Stimulated activated CD4-positive, alpha-beta T cell treated with anti-CD3 and anti-CD28 coated beads, Interleukin-15, amount 100 ng/mL, for 24 hours (primary cell): ENCODE measurements at regions not wholly inside any gene's neighbourhood (a gene's known extent, or its start where the extent isn't known, plus 50 kb on each side); places are given as distances from the start of the nearest gene placed in this dataset.
"Not testable (repeated sequence)": the region's sequence is repeated elsewhere in the genome, so short reads cannot be mapped to it uniquely, and the experiment has no call there.

Experiments
- DNase-seq: peaks from one replicate; pipeline ENCODE4 v3.0.0-alpha.2; 2020

DNA sequence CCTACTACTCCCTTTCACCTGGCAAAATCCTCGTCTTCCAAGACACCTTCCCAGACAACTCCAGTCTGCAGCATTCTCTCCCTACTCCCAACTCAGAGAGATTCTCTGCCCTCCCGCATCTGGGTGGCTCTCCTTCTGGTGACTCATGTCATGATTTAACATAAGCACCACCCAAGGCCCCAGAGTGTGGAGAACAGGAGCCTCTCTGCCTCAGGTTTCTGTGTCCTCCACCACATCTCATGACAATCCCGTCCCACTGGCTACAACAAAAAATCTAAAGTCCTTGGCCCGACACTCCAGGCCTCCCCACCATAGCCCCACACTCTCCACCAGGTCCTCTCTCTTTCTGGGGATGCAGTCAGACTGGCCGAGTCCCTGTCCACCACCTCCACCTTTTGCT lies 197.1 kb downstream of the BCL11A start:
- DNase-seq: no peak

- DNase-seq: no peak
Observed at GRCh38 chr2:60355849-60356261, 197.6 kb downstream of the BCL11A start.

DNA sequence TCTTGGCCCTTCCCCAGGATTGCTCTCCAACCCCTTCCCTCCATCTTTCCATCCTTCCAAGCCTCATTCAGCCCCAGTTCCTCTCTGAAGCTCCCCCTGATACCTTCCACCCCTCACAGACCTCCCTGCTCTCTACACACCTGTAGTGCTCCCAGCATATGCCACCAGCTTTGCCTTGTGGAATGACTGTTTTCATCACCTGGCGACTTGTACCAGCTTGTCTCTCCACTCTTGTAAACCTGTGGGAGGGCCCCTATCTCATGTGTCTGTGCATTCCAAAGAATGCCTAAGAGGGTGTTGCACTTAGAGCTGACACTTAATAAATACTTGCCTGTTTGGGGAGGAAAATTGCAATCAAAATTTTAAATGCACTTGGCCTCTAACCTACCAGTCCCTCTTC lies 198.7 kb downstream of the BCL11A start:
- DNase-seq: no peak

DNA sequence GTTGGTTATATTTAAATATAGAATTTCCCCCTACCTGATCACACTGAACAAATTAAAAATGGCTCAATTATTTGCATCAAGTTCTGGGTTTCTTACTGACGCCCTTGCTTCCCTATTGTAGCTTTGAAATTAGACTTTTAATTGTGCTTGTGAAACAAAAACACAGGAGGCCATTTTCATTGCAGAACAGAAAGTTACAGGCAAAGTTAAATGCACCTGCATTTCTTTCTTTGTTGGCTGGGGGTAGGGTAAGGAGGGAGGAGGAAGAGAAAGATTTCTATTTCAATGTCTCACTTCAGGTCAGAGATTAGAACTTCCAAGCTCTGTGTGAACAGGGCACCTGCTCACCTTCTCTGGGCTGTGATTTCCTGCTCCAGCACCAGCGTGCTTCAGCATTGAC lies 199.6 kb downstream of the BCL11A start:
- DNase-seq: no peak

DNA sequence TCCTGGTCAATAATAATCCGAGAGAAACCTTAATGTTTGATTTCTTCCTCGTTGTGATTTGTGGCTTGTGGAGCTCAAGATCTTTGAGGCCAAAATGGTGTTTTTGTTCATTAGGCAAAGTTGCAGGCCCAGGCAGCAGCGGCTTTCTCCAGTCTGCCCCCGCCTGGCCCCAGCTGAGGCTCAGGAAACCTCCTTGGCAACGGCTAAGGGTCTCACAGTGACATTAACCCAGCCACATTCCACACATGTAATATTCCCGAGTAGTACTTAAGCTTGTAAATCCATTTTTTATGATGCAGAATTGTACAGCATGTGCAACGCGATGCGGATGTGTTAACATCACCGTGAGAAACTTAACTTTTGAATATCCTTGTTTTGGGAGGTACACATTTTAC lies 200.1 kb downstream of the BCL11A start:
- no peak for DNase-seq

DNA sequence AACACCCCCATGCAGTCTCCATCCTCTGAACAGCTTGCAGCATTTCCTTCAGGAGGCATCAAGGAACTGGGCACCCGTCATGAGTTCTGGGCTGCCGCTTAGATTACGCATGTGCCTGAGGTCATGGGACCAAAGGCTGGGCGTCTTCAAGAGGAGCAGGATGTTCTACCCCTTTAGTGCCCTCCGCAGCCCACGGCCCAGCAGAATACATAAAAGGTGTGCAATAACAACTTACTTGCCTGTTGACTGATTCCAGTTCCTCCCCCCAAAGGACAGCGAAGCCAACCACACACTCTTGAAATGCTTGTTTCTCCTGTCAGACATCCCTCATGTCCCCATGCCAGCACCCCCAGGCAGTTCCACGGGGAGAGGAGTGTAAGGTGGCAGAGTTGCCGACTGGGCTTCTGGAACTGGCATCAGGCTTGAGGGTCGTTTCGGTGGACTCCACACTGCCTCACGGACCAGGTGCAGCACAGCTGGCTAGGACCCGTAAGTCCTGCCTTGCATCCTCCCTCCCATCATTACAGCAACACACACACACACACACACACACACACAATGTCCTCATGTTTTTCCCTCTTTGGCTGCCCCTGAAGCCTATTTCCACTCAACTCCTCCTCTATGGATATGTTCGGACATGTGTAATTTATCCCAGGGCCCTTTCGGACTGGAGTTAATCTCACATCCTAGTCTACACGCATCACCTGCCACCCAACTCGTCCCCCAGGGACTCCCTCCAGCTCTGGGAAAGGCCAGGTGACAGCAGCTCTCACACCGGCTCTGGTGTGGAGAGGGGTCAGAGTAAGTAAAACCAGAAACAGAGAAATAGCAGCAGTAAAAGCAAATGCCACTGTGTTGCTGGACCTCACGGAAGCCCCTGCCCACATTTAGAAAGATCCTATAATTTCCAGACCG lies 200.7 kb downstream of the BCL11A start:
- no peak for DNase-seq

DNA sequence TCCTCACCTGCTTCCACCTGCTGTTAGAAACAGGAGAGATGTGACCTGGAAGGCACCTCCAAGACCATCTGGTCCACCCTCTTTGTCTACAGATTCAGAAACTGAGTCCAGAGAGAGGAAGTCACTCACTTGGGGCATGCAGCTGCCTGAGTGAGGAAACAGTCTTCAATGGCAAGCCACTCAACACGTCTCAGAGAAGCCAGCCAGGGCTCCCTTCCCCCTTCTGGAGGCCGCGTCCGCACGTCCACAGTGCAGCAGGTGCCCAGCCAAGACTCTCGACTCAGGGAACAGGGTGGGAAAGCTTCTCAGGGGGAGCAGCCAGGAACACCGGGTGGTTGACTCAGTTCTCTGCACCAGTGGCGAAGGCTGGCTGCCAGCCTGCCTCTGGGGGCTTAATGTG lies 201.7 kb downstream of the BCL11A start:
- DNase-seq: no peak

GRCh38 chr2:60351321-60351720 lies 202.1 kb downstream of the BCL11A start:
- no peak for DNase-seq

- DNase-seq: no peak
Observed at GRCh38 chr2:60350791-60351190, 202.7 kb downstream of the BCL11A start.

DNA sequence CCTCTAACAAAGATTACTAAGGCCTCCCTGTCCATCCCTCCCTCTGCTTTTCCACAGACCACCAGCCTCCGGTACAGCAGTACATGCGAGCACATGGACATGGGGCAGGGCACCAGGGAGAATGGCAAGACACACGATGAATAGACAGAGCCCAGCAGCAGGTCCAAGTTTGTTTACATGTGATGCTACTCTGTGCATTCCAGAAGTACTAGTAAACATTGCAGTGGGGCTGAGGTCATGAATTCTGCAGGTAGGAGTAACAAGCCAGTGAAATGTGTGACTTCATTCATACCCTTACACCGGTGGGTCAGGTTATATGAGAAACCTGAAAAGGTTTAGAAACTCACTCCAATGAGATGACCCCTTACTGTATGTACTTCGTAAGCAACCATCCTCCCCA lies 205.7 kb downstream of the BCL11A start:
- DNase-seq: no peak

- not testable (repeated sequence) for DNase-seq
Observed at GRCh38 chr2:60342491-60342890, 211.0 kb downstream of the BCL11A start.

DNA sequence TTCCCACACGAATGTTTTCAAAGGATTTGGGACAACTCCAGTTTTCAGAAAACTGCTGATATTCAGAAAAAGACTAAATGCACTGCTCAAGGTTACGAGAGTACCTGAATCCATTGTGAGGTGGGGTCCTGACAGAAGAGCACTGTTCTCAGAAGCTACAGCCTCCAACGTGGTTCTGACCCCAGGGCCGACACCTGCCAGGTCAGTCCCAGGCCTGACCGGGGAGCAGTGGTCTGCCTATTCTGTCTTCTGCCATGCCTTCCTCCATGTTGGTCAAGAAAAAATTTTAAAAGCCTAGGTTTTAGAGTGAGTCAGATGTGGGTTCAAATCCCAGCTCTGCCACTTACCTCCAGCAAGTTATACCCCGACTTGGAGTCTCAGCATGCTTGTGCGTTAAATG lies 212.3 kb downstream of the BCL11A start:
- no peak for DNase-seq

DNA sequence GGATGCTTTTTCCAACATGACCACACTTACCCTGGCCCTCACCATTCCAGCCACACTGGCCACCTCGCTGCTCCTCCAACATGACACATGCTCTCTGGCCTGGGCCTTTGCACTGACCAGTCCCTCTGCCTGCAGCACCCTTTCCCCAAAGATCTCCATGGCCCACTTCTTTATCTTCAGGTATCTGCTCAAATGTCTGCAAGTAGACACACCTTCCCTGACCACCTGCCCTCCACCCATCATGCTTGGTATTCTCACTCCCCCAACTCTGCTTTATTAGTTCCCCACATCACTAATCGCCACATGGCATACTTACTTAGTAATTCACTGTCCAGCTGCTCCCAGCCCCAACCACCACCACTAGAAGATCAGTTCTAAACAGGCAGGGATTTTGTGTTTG lies 214.2 kb downstream of the BCL11A start:
- DNase-seq: no peak

GRCh38 chr2:60337142-60337497 lies 216.3 kb downstream of the BCL11A start:
- DNase-seq: no peak

DNA sequence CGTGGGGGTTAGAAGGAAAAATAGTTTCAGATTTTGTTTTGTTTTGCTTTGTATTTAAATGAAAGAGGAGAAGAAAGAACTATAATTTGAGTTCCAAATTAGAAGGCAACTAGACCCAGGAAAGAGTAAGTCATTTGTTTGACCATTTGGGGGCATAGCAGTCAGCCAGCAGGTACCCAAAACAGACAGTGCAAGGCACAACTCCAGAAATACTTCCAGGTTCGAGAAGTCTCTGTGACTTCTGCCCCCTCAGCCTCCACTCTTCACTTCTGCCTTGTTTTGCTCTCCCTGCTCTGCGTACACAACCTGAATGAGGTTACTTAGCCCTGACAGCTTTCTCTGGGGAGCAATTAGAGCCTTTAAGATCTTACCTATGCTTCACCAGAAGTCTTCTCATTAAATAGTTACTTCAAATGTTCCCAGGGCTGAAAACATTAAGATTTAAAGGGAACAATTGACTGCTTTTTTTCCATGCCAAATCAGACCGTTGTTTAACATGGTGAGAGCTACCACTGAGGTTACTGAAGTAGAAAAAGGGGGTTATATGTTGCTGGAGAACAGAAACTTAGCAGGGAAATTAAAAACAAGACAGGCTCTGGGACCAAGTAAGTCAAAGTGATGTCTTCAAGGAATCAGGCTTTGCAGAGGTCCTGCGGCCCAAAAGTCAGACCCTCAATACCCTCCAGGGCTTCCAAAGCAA lies 216.9 kb downstream of the BCL11A start:
- DNase-seq: no peak

GRCh38 chr2:60335533-60336237 lies 217.8 kb downstream of the BCL11A start:
- no peak for DNase-seq

DNA sequence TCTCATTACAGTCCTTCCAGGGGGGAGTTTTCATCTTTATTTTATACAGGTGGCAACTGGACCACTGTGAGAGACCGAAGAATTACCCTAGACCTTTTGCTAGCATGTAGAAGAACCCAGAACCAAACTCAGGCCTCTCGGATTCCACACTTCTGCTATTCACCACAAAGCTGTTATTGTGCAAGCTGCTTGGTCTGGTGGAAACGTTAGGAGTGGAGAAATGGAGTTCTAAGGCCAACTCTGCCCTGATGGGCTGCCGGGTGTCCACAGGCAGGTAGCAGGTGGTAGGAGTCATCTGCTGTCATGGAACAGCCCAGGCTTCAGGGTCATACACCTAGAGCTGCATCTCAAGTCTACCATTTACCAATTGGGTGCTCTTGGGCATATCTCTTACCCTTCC lies 218.8 kb downstream of the BCL11A start:
- DNase-seq: no peak

DNA sequence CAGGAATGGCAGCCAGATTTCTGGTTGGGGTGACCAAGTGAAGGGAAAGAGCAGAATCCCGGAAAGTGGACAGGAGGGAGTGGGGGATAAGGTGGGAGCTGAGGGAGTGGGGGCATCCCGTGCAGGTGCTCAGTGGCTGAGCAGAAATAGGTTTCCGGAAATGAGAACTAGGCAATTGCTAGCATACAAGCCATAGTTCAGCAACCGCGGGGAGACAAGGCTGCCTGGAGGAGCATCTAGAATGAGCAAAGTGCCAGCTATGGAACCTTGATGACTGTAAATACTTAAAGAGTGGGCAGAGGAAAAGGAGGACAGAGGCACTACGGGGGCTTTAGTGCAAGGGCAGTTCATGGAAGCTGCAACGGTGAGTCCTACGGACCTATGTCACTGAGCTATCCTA lies 220.2 kb downstream of the BCL11A start:
- no peak for DNase-seq

DNA sequence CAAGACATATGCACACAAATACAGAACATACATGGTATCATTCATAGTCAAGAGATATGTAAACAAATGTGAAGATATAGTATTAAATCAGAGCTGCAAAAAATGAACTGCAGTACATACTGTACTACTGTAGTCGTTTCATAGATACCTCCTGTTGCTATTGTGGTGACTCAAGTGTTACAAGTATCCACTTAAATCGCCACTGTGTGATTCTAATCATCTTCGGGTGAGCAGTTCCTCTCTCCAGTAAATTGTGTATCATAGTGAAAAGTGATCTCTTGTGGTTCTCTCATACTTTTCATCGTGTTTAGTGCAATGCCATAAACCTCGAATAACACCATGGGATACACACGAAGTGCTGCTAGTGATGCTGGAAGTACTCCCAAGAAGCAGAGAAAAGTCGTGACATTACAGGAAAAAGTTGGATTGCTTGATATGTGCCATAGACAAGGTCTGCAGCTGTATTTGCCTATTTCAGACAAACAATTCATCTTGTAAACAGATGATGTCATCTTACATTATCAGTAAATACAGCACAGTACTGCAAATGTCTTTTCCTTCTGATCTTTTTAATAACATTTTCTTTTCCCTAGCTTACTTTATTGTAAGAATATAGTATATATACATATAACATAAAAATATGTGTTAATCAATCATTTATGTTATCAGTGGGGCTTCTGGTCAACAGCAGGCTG lies 222.2 kb downstream of the BCL11A start:
- DNase-seq: no peak

DNA sequence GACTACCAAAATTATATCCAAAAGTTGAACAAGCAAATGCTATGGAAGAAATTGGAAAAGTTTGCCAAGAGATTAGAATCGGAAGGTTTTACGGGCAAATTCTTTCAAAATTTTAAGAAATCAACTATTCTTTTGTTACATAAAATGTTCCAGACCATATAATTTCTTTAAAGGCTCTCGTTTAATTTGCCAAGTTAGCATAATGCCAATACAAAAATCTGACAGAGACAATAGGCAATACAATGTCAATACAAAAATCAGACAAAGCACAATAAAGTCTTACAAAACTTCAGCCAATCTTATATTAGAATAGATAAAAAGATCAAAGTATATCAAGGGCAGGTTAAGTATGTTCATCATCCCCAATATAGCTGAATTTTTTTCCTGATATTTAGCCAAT lies 224.2 kb downstream of the BCL11A start:
- DNase-seq: no peak

DNA sequence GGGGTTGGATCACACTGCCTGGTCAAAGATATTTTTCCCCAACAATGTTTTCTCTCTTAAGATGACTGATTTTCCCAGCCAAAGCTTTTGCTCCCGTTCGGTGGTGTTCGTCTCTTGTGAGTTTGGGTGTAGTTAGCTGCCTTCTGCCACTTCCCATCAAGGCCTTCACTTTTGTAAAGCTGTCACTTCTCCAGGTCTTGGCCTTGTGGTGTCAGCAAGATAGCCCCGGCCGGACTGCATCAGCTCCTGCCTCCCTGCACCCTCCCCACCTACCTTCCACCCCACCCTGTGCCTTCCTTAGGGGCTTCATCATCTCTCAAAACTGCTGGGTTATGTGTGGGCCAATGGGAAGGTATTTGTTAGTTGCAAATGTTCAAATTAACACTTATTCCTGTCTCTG lies 228.9 kb downstream of the BCL11A start:
- DNase-seq: no peak

GRCh38 chr2:60321816-60322215 lies 231.6 kb downstream of the BCL11A start:
- no peak for DNase-seq

DNA sequence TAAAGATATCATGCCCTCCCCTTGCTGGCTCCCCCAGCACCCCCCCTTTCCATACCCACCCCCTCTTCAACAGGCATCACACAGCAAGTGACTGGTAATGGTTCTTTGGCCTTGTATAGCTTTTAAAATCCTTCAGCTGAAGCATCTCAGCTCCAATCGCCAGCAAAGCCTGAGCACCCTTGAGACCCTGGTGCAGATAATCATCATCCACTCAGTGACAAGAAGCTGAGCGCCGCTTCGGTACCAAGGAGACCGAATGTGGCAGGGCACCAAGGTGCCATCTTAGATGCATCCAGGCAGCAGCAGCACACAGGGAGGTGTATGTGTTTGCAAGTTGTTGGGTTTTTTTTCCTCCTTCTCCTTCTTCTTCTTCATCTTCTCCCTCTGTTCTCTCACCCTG lies 232.7 kb downstream of the BCL11A start:
- DNase-seq: no peak
